Tibial nerve (tissue), 4 donors: ENCODE measurements at regions not wholly inside any gene's neighbourhood (a gene's known extent, or its start where the extent isn't known, plus 50 kb on each side); places are given as distances from the start of the nearest gene placed in this dataset.

ENCODE experiments used
- DNase-seq, 2 donors: peaks; one replicate each; pipeline ENCODE4 v3.0.0-alpha.2; 2019; ENCODE audit warnings: low spot score in 2 of 2
- H3K27ac ChIP-seq, 4 donors: fragments of 200-600 bp; sonication (generic) in 3 of 4; one replicate each; pipeline ENCODE4 v1.5.1; 2017 to 2019; ENCODE audit warnings: mild to moderate bottlenecking in 1 of 4
- H3K27me3 ChIP-seq, 2 donors: fragments of 200-600 bp; sonication (generic) in 1 of 2; one replicate each; pipeline versions ENCODE4 v1.5.1 to v1.6.0; 2017 to 2019
- H3K36me3 ChIP-seq, 3 donors: fragments of 200-600 bp; sonication (generic); one replicate each; pipeline ENCODE4 v1.5.1; 2018 to 2019
- H3K4me1 ChIP-seq, 4 donors: fragments of 200-600 bp; sonication (generic) in 3 of 4; one replicate each; pipeline ENCODE4 v1.5.1; 2017 to 2019
- H3K4me3 ChIP-seq, 4 donors: fragments of 200-600 bp; sonication (generic) in 3 of 4; one replicate each; pipeline ENCODE4 v1.5.1; 2017 to 2019; ENCODE audit warnings: mild to moderate bottlenecking in 1 of 4, moderate library complexity in 1 of 4
- H3K9me3 ChIP-seq, 4 donors: fragments of 200-600 bp; sonication (generic) in 3 of 4; one replicate each; pipeline ENCODE4 v1.5.1; 2017 to 2019
- CTCF ChIP-seq, 5 experiments: fragments of 200-600 bp in 3 of 5; fragments of 450-650 bp in 2 of 5; sonication (generic) in 3 of 5; IDR thresholded peaks; one replicate each; pipeline ENCODE4 v1.5.1; 2016 to 2019; ENCODE audit warnings: antibody characterized with exemption in 5 of 5, mild to moderate bottlenecking in 3 of 5, moderate library complexity in 2 of 5
- EP300 ChIP-seq, 2 donors: sonication (generic); formaldehyde crosslinking; IDR thresholded peaks; one replicate each; pipeline ENCODE4 v1.6.1; 2017; ENCODE audit warnings: antibody characterized with exemption in 2 of 2, mild to moderate bottlenecking in 1 of 2
- POLR2A ChIP-seq, 2 donors: fragments of 450-650 bp; IDR thresholded peaks; one replicate each; pipeline ENCODE4 v1.6.1; 2017; ENCODE audit warnings: antibody characterized with exemption in 2 of 2, mild to moderate bottlenecking in 2 of 2, moderate library complexity in 2 of 2
- WGBS, 2 donors: methylation state at CpG; one replicate each; pipeline ENCODE4 v1.1.5; 2018; 5-methylcytosine and 5-hydroxymethylcytosine counted together

GRCh38 chr13:78709028-78709427 is 50.1 kb upstream of the OBI1 start:
- WGBS, 2 donors: 88 to 89% methylated on average over 1 of the region's 1 CpG
- Histone ChIP-seq H3K4me3 (no peak overlapping the region), H3K9me3 (no peaks in the 10 kb centered on the region)

More at GRCh38 chr13:78709028-78709427, 50.1 kb upstream of the OBI1 start:
- DNase-seq: no peak
- no peaks in the 10 kb centered on the region for H3K27me3 ChIP-seq
- H3K27ac ChIP-seq: no peak overlapping the region
- no peaks in the 10 kb centered on the region for H3K4me1 ChIP-seq
- H3K36me3 ChIP-seq: no peaks in the 10 kb centered on the region
- no peak for TF ChIP-seq EP300 (IDR thresholded peaks at IDR 0.05)
- TF ChIP-seq CTCF (IDR thresholded peaks at IDR 0.05): no peak
- no peak for TF ChIP-seq POLR2A (IDR thresholded peaks at IDR 0.05)
